Vagina (tissue), 2 donors: ENCODE measurements at regions not wholly inside any gene's neighbourhood (a gene's known extent, or its start where the extent isn't known, plus 50 kb on each side); places are given as distances from the start of the nearest gene placed in this dataset.

Experiments used
- CTCF ChIP-seq, 3 experiments: fragments of 450-650 bp in 2 of 3; fragments of 200-600 bp in 1 of 3; sonication (generic) in 1 of 3; IDR thresholded peaks; one replicate each; pipeline ENCODE4 v1.5.1; 2017 to 2019; ENCODE audit warnings: antibody characterized with exemption in 3 of 3, mild to moderate bottlenecking in 2 of 3, moderate library complexity in 2 of 3
- POLR2A ChIP-seq, 2 donors: fragments of 450-650 bp; IDR thresholded peaks; one replicate each; pipeline ENCODE4 v1.6.1; 2017; ENCODE audit warnings: antibody characterized with exemption in 2 of 2, mild to moderate bottlenecking in 2 of 2, moderate library complexity in 2 of 2
- POLR2AphosphoS5 ChIP-seq, 2 donors: sonication (generic); formaldehyde crosslinking; IDR thresholded peaks; one replicate each; pipeline ENCODE4 v1.9.0; 2017; ENCODE audit warnings: antibody characterized with exemption in 2 of 2, mild to moderate bottlenecking in 2 of 2, low read depth in 1 of 2; ENCODE audit not compliant: insufficient read depth in 1 of 2

GRCh38 chr15:88389120-88389519 lies 78.1 kb downstream of the MRPL46 start:
- TF ChIP-seq CTCF (IDR thresholded peaks at IDR 0.05) (no peak), POLR2A (IDR thresholded peaks at IDR 0.05) (no peak), POLR2AphosphoS5 (IDR thresholded peaks at IDR 0.05; ENCODE audit: insufficient read depth in 1 of 2, low read depth in 1 of 2) (no peak)
